Ovary (tissue), 3 donors: ENCODE measurements at regions not wholly inside any gene's neighbourhood (a gene's known extent, or its start where the extent isn't known, plus 50 kb on each side); places are given as distances from the start of the nearest gene placed in this dataset.

Experiments
- CTCF ChIP-seq, 3 donors: fragments of 450-650 bp in 2 of 3; fragments of 200-600 bp in 1 of 3; IDR thresholded peaks; one replicate each; pipeline versions ENCODE4 v1.5.1 to v1.8.0; 2016 to 2022; ENCODE audit warnings: antibody characterized with exemption in 3 of 3, mild to moderate bottlenecking in 1 of 3
- EP300 ChIP-seq: sonication (generic); formaldehyde crosslinking; IDR thresholded peaks from one replicate; pipeline ENCODE4 v1.6.1; 2017; ENCODE audit warnings: antibody characterized with exemption
- donor health status: DM: no; HTN: no; CAD: no.

- TF ChIP-seq CTCF (IDR thresholded peaks at IDR 0.05) = no peak
- TF ChIP-seq EP300 = no peak
Measured at GRCh38 chr20:1807394-1807793, 87.8 kb upstream of the SIRPA start.
